HG03103 (cell line): ENCODE measurements at regions not wholly inside any gene's neighbourhood (a gene's known extent, or its start where the extent isn't known, plus 50 kb on each side); places are given as distances from the start of the nearest gene placed in this dataset.

Source experiments
- ATAC-seq: cut with Tn5 transposase; IDR thresholded peaks from one replicate; pipeline ENCODE4 v1.9.1; 2021; ENCODE audit warnings: low read depth; ENCODE audit not compliant: unreplicated experiment

DNA sequence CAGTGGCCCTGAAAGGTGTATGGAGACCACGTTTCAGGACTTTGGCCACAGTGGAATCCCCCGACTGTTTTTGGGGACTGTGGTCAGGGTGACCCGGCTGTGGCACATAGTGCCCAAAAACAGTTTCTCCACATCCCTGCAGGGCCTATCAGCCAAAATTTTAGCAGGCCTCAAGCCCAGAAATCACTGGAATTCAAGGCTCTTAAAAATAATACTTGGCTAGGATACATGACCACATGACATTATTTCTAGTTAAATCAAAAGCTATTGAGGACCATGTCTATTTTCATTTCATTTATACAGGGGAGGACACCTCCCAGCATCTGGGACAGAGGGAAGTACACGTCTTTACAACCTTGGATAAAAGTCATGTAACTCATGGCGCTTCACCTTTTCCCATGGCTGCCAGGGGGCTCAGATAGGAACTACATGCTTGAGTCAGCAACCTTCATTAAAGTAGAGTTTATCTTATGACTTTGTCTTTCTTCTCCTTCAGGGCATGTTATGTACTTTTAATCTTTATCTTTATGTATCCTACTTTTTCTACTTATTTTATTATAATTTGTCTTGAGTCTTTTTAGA is 70.8 kb upstream of the CD93 start:
- no peak for ATAC-seq

DNA sequence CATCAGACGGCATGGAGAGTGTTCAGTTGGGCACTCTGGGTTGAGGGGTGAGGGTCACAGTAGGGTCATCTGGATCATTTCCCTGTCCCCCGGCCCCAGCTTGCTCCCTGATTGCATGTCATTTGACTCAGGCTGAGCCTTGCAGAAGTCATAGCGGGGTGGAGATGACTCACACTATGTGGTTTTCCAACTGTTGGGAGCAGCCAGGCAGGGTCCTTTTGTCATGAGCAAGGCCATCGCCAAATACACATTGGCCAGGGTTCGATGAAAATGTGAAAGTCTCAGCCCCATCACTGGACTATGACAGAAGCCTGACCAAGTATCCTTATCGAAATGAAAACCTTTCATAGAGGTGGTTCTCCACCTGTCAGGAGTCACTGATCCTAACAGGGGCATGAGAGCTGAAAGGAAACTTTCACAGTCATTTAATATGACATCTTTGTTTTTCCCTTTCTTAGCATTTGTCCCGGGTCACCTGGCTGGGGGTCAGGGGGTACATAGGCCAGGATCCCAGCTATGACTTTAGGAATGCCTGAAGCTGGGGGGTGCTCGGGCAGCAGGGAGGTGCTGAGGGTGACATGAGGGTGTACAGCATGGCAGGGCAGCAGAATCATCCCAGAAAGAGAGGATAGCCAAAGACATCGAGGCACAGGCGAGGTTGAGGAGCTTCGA is 70.2 kb upstream of the CD93 start:
- ATAC-seq, result no peak

DNA sequence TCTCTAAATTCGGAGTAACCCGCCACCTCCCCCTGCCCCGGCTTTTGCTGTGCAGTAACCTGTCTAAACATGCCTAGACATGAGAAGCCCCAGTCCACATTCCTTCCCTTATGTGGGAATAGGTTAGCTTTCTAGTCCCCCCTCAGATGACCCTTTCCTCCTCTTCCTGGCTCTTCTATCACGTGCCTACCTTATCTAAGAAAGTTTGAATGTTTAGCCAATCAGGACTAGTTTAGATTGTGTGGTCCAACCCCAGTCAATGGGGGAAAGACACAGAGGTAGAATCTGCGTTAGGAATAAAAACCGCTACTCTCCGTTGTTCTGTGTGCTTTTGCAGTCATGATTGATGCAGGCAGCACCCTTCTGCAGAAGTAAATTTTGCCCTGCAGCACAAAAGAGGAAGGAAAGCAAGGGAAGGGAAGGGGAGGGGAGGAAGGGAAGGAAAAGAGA is 69.0 kb upstream of the CD93 start:
- ATAC-seq, result no peak

DNA sequence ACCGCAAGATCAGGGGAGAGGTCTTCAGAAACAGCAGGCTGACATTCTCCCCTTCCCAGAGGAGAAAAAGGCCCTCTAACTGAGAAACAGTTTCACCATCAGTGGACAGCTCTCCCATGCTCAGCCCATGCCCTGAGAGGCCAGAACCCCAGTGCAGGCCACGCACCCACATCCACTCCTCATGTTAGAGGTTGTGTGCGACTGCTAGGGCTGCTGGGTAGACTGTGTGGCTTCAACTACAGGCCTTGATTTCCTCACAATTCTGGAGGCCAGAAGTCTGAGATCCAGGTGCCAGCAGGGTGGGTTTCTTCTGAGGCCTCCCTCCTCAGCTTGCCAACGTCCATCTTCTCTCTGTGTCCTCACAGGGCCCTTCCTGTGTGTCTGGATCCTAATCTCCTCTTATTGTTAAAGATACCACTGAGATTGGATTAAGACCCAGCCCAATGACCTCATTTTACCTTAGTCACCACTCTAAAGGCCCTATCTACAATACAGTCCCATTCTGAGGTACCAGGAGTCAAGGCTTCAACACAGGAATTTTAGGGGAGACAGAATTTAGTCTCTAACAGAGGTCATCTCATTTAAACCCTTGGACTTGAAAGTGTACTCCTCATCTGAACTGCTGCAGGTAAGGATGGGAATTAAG is 67.7 kb upstream of the CD93 start:
- ATAC-seq, result no peak

DNA sequence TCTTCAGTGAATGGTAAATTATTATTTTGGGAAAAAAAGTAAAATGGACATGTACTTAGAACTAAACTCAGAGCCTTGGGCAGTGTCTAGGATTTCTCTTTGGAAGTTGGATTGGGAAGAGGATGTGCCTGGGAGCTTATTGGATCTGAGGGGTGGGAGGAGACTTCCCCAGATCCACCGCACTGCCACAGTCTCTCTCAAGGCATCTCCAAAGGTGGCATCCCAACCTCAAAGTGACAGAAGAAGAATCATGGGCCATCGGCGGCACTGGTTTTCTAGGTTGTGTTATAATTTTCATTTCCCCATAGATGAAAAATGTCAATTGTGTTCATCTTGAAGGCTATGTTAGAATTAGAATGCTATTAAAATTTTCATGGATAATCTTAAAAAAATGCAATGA is 66.8 kb upstream of the CD93 start:
- no peak for ATAC-seq

DNA sequence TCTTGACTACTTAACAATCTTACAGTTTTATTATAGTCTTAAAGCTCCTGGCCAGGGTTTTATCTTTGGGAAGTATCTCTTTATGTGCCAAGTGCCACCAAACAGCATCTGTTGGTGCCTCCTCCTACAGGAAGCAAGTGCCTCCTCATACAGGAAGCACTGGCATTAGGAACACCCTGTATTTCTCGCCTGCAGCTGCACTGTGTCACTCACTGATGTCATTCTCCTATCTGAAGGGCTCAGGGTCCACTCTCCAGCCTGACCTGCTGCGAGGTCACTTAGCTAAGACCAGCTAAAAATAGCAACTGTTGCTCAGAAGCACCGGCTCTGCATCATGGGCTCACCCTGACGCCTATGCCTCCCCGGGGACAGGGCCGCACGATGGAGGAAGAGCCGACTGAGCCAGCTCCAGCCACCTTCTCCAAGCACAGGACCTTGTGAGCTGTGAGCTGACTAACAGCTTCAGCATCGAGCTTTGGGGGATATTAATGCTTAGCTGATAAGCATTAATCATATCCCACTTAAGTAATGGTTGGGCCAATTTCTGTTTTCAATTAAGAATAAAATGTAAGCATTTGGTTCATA is 66.3 kb upstream of the CD93 start:
- ATAC-seq, result no peak

DNA sequence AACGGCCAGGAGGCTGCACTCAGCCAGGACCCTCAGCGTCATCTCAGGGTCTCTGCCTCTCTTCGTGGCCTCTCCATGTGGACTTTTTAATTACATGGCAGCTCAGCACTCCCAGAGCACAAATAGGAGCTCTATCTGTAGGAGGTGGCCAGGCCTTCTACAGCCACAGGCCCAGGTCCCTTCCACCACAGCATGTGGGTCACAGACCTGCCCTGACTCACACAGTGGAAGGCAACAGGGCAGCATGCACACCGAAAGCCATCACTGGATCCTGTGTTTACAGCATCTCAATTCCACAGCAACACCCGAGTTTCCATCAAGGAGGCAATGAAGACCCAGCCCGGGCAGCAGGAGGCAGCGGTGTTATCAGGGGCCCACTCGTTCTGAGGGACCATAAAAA is 65.8 kb upstream of the CD93 start:
- ATAC-seq, result no peak

DNA sequence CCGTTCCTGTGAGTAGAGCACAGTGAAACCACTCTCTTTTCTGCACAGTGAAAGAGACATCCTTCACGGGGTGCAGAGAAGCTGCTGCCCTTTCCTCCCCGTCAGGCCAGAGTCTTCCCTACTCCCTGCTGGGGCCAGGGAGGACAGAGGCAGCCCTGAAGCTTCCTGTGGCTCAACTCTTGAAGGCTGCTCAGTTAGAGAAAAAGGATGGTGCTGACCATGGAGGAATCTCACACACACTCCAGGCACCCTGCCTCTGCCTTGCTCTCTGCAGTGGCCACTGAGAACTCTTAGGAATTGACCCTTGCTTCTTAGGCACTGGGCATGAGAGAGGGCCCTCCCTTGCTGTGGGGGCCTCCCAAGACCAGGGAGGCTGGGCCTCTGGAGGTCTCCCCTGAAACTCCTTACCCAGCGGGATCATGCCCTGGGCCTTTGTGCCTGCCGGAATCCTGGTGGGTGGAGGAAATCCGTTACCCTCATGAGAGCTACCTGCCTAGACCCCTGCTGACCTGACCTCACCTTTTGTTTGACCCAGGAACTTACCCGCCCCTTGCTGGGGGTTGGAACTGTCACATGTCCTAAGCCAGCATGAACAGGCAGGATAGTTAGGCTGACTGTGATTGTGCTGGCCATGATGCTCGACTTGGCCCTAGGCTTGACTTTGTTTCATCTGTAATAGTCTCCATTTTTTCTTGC is 65.0 kb upstream of the CD93 start:
- no peak for ATAC-seq

DNA sequence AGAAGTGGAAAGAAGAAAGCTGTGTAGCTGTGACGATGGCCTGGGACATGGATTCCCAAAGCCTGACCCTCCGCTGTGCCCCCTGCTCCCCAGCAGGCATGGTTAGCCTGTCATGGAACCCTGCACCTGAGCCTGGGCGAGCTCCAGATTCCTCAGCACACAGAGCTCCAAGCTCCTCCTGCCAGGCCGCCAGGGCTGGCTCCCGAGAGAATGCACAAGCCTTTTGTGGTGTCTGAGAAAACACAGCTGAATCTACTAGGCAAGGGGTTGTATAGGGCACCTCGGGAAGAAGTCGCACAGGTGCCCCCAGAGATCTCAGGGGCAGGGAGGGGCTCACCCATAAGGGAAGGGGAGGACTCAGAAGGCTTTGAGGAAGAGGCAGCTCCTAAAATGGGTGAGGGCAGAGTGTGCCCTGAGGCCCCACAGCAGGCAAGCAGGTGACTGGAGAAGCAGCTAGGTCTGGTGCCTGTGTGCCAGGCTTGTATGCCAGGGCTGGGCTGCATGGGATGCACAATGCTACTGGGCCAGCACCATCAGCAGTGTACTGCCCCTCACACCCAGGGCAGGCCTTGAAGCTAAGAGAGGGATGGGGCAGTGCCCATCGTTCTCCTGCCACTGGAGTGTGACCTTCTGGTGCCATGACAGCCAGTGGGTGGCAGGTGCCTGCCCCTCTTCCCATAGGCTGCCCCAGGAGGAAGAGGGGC is 64.3 kb upstream of the CD93 start:
- ATAC-seq, result no peak

DNA sequence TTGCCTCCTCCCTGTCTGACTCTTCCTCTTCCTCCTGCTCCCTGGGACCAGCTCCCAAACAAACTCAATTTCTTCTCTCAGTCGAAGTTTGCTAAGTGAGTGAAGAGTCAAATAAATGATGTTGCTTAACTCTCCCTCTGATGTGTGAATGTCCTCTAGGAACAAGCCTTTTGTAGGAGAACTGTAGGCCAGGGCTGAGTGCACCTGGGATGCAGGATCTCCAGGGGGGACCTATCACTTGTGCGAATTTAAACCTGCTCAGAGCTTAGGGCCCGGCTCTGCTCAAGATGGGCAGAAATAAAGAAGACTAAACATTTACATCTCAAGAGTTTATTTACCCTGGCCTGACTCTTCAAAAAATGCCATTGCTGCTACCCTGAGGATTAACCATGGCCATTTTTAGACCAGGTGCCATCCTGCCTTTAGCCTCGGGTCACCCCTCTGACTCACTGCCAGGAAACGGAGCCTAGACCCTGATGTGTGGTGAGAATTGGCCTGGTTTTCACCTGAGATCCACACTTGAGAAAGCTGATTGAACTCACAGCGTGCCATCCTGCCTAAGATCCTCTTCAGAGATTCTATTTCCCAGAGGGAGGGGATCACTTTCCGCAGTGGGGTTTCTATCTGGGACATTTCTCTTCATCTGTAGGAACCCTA is 63.6 kb upstream of the CD93 start:
- ATAC-seq, result no peak

DNA sequence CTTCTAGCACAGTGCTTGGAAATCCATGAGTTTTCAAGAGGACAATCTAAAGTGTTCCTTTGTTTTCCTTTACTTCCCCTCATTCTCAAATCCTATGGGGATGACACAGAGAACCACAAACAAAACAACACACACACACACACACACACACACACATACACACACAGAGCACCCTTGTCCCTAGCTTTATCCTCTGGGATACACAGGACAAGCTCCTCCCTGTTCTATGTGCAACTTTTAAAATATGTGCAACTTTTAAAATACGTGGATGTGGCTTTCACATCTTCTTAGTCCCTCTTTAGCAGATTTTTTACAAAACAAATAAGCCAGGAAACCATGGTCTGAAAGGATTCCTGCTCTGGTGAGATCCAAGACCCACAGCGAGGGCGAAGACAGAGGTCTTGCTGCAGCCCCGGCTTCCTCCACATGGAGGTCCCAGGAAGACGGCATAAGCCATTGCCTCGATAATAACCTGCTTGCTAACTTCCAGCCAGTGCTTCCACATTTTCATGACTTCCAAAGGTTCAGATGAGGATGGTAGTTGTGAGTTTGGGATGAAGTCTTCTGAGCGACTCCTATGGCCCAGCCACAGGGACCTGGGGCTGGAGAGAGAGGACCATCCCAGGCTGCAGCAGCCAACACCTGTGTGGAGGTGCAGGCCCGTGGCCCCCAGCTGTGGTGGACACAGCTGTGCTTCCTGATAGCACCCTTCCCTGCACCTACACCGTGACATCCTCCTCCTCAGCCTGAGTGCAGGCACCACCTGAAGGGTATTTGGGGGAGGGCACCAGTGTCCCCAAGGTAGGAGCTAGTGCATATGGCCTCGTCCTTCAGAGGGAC is 62.8 kb upstream of the CD93 start:
- no peak for ATAC-seq

DNA sequence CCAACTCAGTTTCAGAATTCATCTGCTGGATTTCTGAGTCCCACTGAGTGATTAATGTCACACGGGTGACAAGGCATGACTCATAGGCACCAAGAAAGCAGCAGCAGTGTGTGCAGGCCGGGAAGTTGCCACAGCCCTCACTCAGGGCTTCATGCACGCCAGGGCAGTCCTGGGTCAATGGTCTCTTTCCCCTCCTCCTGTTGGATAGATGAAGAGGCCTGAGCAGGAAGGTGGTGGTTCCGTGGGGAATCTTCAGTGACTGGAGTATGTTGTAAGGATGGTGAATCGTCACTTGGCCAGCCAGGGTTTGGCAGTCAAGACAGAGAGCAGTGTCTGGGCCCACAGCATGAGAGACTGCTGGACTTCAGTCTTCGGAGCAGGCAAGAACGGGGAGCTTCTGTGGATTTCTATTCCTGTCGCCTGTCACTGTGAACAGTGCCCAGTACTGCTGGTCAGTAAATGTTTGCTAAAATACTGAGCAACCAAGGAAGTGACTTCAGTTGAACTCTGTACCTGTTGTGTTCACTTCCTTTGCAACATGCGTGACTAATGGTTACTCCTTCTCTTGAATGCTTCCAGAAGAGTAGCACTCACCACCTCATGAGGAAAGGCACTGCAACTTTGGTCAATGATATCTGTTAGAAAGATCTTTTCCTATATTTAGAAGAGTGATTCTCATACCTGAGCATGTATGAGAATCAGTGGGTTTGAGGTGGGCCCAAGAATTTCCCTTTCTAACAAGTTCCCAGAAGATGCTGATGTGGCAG is 62.0 kb upstream of the CD93 start:
- ATAC-seq, result peak; percentile 50

DNA sequence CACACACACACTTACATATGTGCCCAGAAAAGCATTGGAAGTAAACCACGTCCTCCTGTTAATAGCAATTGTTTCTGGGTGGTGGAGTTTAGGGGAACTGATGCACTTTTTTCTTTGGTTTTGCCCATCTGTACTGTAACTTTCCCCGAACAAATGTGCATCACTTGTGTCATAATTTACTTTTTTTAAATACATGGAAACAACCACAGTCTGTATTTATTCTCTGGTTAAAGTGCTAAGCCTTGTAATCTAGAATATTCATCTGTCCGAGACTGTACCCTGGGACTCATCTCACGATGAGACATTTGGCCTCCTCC is 61.5 kb upstream of the CD93 start:
- ATAC-seq, result no peak

DNA sequence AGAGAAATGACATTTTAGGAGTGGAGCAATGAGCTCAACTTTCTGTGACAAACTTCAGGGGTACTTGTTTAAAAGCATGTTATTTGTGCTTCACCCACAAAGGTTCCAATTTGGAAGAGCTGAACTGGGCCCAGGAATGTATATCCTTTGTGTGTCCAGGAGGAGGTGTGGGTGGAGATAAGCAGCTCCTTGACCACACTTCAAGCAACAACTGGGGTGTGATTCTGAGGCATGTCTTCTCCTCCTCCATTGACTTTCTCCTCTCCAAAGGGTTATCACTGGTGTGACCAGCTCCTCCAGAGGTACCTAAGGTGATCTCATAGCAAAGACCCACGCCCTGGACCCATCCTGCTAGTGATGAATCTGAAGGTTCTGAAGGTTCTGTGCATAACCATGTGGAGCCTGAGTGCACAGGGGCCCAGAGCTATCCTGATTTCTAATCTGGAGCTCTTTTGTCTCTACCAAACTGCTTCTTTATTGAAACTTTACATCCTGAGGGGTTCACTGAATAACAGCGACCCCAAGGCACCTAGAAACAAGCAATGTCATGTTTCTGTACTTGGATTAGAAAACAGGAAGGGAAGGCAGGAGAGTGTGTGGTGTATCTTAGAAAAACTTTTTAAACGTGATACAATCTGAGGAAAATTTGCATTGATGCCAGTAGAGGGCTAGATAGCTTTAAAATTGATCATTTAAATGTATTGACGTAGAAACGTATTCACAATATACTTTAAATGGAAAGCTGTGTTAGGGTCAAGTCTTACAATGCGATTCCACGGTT is 60.9 kb upstream of the CD93 start:
- ATAC-seq, result no peak

DNA sequence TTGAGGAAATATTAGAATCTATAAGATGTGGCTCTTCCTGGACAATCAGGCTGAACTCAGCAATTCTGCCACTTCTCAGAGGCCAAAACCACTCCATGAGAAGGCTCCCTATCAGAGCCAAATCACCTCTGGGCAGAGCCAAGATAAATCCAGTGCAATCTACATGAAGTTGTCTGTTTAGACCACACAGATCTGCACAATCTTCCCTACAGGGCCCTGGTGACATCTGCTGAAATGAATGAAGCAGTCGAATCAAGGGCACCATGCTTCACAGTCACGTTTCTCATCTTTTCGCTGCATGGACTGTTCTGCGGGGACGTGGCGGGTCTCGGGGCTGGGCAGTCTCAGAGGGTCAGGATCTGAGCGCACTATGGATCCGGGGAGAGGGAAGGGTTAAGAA is 60.1 kb upstream of the CD93 start:
- no peak for ATAC-seq

DNA sequence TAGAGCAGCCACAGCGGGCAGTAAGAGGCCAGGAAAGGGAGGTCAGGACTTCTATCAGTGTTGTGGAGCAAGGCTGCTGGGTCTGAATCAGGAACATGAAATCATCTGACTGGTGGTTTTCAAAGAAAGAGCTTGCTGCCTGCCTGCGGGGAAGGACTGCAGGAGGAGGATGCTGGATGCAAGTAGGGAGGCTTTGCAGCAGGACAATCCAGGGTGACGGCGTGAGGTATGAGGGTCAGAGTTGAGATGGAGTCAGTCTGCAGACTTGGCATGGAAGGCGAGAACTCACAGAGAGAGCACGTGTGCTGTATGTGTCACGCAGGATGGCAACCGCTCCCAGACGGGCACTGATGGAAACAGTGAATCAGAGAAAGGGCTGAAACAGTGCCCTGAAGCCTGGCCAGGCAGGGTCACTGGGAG is 59.2 kb upstream of the CD93 start:
- no peak for ATAC-seq

DNA sequence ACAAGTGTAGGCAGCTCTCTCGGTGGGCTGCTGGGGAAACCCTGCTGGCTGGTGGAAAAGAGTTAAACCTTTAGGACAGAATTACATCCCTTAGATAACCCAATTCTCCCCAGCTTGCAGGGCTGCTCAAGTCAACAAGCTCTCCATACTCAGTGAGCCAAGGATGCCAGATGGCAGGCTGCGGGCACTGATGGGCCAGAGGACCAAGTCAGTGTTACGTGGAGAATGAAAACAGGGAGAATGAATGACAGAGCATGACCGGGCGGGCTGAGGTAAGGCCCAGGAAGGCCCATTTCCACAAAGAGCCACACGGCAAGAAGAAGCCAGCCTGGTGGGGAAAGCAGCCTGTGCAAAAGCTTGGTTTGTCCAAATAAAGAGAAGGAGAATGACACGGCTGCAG is 58.7 kb upstream of the CD93 start:
- ATAC-seq, result no peak
